Fibroblast of skin of back (primary cell): ENCODE measurements at regions not wholly inside any gene's neighbourhood (a gene's known extent, or its start where the extent isn't known, plus 50 kb on each side); places are given as distances from the start of the nearest gene placed in this dataset.
A peak's percentile ranks its signal among the peaks of the same experiment; 100 is the strongest.
"Not testable (repeated sequence)": the region's sequence is repeated elsewhere in the genome, so short reads cannot be mapped to it uniquely, and the experiment has no call there.

Experiments
- DNase-seq: peaks from one replicate; pipeline ENCODE4 v3.0.0-alpha.2; 2013

GRCh38 chr10:118465300-118465874 lies 123.3 kb upstream of the FAM204A start:
- no peak for DNase-seq

- DNase-seq: no peak
These were observed 121.6 kb upstream of the FAM204A start for GRCh38 chr10:118463740-118464139.

- no peak for DNase-seq
These were observed 120.3 kb upstream of the FAM204A start for GRCh38 chr10:118462401-118462800.

- peak; percentile 64 for DNase-seq
These were observed 117.6 kb upstream of the FAM204A start for GRCh38 chr10:118459642-118460193.

GRCh38 chr10:118458957-118459641 lies 117.0 kb upstream of the FAM204A start:
- DNase-seq: no peak

- no peak for DNase-seq
These were observed 115.8 kb upstream of the FAM204A start for GRCh38 chr10:118457824-118458428.

GRCh38 chr10:118455181-118455695 lies 113.1 kb upstream of the FAM204A start:
- no peak for DNase-seq

- no peak for DNase-seq
These were observed 112.1 kb upstream of the FAM204A start for GRCh38 chr10:118454211-118454610.

- DNase-seq: no peak
These were observed 110.0 kb upstream of the FAM204A start for GRCh38 chr10:118452098-118452497.

- DNase-seq: no peak
These were observed 107.4 kb upstream of the FAM204A start for GRCh38 chr10:118449521-118449920.

GRCh38 chr10:118448744-118449143 lies 106.6 kb upstream of the FAM204A start:
- DNase-seq: no peak

GRCh38 chr10:118447478-118448270 lies 105.5 kb upstream of the FAM204A start:
- peak; percentile 53 for DNase-seq

GRCh38 chr10:118445535-118445934 lies 103.4 kb upstream of the FAM204A start:
- DNase-seq: no peak

GRCh38 chr10:118444069-118444468 lies 101.9 kb upstream of the FAM204A start:
- DNase-seq: no peak

- DNase-seq: no peak
These were observed 99.9 kb upstream of the FAM204A start for GRCh38 chr10:118442032-118442431.

- DNase-seq: no peak
These were observed 97.7 kb upstream of the FAM204A start for GRCh38 chr10:118439824-118440223.

GRCh38 chr10:118436742-118437141 lies 94.6 kb upstream of the FAM204A start:
- no peak for DNase-seq

GRCh38 chr10:118430190-118430589 lies 88.1 kb upstream of the FAM204A start:
- no peak for DNase-seq

- DNase-seq: peak; percentile 83
These were observed 81.8 kb upstream of the FAM204A start for GRCh38 chr10:118423800-118424442.

GRCh38 chr10:118422241-118422640 lies 80.1 kb upstream of the FAM204A start:
- DNase-seq: no peak

- DNase-seq: not testable (repeated sequence)
These were observed 77.9 kb upstream of the FAM204A start for GRCh38 chr10:118420049-118420448.

GRCh38 chr10:118412932-118413331 lies 70.8 kb upstream of the FAM204A start:
- DNase-seq: no peak
